HCT116 (cell line): ENCODE measurements at regions not wholly inside any gene's neighbourhood (a gene's known extent, or its start where the extent isn't known, plus 50 kb on each side); places are given as distances from the start of the nearest gene placed in this dataset.

Experiments
- ATAC-seq: fragments of 200-7000 bp; cut with Tn5 transposase; 2 replicates; pipeline ENCODE4 v1.9.1; 2020; ENCODE audit warnings: mild to moderate bottlenecking, moderate library complexity
- BruUV-seq: library from RNA; stranded (reverse); fragments of 400-500 nt; replicated peaks from 2 replicates; lab custom pipeline; 2021; lab: Mats Ljungman, UMichigan
- CTCF ChIA-PET: fragments of 300-600 bp; sonication (Branson Sonifier 250); formaldehyde crosslinking; loops from one replicate; lab custom pipeline; 2021; ENCODE audit warnings: antibody characterized with exemption; lab: Charles Lee
- POLR2A ChIA-PET: fragments of 300-600, 350-600 bp; sonication (Branson Sonifier 250); formaldehyde crosslinking; loops from one replicate; lab custom pipeline; 2021; ENCODE audit warnings: antibody characterized with exemption; lab: Charles Lee
- RAD21 ChIA-PET, 2 experiments: fragments of 300-600 bp; sonication (Branson Sonifier 250); formaldehyde crosslinking; loops; one replicate each; lab custom pipeline; 2023; ENCODE audit warnings: low total read pairs in 2 of 2; ENCODE audit not compliant: uncharacterized antibody in 2 of 2, unreplicated experiment in 2 of 2, low non-redundant PET in 1 of 2; lab: Charles Lee
- DNase-seq: peaks from one replicate; pipeline ENCODE4 v3.0.0-alpha.2; 2010; ENCODE audit warnings: low read depth, low spot score
- H2AFZ ChIP-seq: fragments of 200-600 bp; shearing (Covaris generic), sonication (generic); 2 replicates; pipeline ENCODE4 v1.6.1; 2017; ENCODE audit warnings: low read depth, mixed run types, mixed read lengths, antibody characterized with exemption, low read length; ENCODE audit not compliant: poor library complexity, severe bottlenecking
- H3K27ac ChIP-seq: 2 replicates; pipeline ENCODE4 v1.5.1; 2012; ENCODE audit warnings: low read depth, low read length
- H3K27me3 ChIP-seq: fragments of 200-600 bp; sonication (generic); 2 replicates; pipeline ENCODE4 v1.6.1; 2016; ENCODE audit warnings: mixed run types, low read length, mixed read lengths; ENCODE audit not compliant: insufficient read depth
- H3K36me3 ChIP-seq, 2 experiments: fragments of 200-500 bp in 1 of 2; fragments of 200-600 bp in 1 of 2; sonication (Bioruptor generic) in 1 of 2; sonication (generic) in 1 of 2; 2 replicates each; pipeline versions ENCODE4 v1.5.1 to v1.6.1; 2014 to 2016; ENCODE audit warnings: low read length in 2 of 2, inconsistent platforms in 1 of 2, mixed read lengths in 1 of 2, mixed run types in 1 of 2; ENCODE audit not compliant: insufficient read depth in 2 of 2, control insufficient read depth in 1 of 2
- H3K4me1 ChIP-seq, 2 experiments: fragments of 200-600 bp in 1 of 2; sonication (generic) in 1 of 2; 2 replicates each; pipeline versions ENCODE4 v1.5.1 to v1.6.1; 2012 to 2017; ENCODE audit warnings: low read length in 2 of 2, inconsistent platforms in 1 of 2, mild to moderate bottlenecking in 1 of 2, mixed read lengths in 1 of 2, mixed run types in 1 of 2, moderate library complexity in 1 of 2; ENCODE audit not compliant: insufficient read depth in 2 of 2, control insufficient read depth in 1 of 2
- H3K4me2 ChIP-seq: fragments of 200-600 bp; sonication (generic); 2 replicates; pipeline ENCODE4 v1.6.1; 2017; ENCODE audit warnings: mixed run types, low read length, mixed read lengths
- H3K4me3 ChIP-seq, 2 experiments: fragments of 200-600 bp in 1 of 2; sonication (generic) in 1 of 2; replicated peaks in 1 of 2; 2 replicates each; pipeline ENCODE4 v1.5.1; 2011 to 2016; ENCODE audit warnings: low read length in 2 of 2, control low read depth in 1 of 2, low read depth in 1 of 2, mild to moderate bottlenecking in 1 of 2, mixed read lengths in 1 of 2, mixed run types in 1 of 2
- H3K79me2 ChIP-seq: fragments of 200-600 bp; sonication (generic); 2 replicates; pipeline ENCODE4 v1.6.1; 2017; ENCODE audit warnings: mild to moderate bottlenecking, mixed run types, low read length, moderate library complexity, mixed read lengths; ENCODE audit not compliant: insufficient read depth
- H3K9ac ChIP-seq: fragments of 200-600 bp; sonication (generic); 2 replicates; pipeline ENCODE4 v1.6.1; 2016; ENCODE audit warnings: low read length, mixed read lengths
- H3K9me2 ChIP-seq: fragments of 200-600 bp; sonication (generic), shearing (Covaris generic); 2 replicates; pipeline ENCODE4 v1.6.1; 2017; ENCODE audit warnings: mixed run types, mild to moderate bottlenecking, moderate library complexity; ENCODE audit not compliant: insufficient read depth
- H3K9me3 ChIP-seq, 2 experiments: fragments of 200-500 bp in 1 of 2; fragments of 200-600 bp in 1 of 2; sonication (Bioruptor generic) in 1 of 2; sonication (generic) in 1 of 2; 2 replicates each; pipeline ENCODE4 v1.6.1; 2014 to 2017; ENCODE audit warnings: low read length in 2 of 2, mixed read lengths in 2 of 2, inconsistent platforms in 1 of 2, low read depth in 1 of 2, mild to moderate bottlenecking in 1 of 2, mixed run types in 1 of 2, moderate library complexity in 1 of 2; ENCODE audit not compliant: control insufficient read depth in 1 of 2, insufficient read depth in 1 of 2
- H4K20me1 ChIP-seq: fragments of 200-600 bp; sonication (generic), shearing (Covaris generic); 2 replicates; pipeline ENCODE4 v1.6.1; 2017; ENCODE audit warnings: mixed run types, mild to moderate bottlenecking, moderate library complexity; ENCODE audit not compliant: insufficient read depth
- CBX3 ChIP-seq: IDR thresholded peaks from 2 replicates; pipeline ENCODE4 v1.6.1; 2012; ENCODE audit warnings: low read depth
- CEBPB ChIP-seq: IDR thresholded peaks from 2 replicates; pipeline ENCODE4 v1.6.1; 2012; ENCODE audit warnings: low read depth
- CTCF ChIP-seq, 3 experiments: fragments of 200-600 bp in 1 of 3; sonication (generic) in 1 of 3; IDR thresholded peaks in 2 of 3; conservative IDR thresholded peaks in 1 of 3; 2 replicates each; pipeline ENCODE4 v1.5.1; 2012 to 2017; ENCODE audit warnings: low read depth in 2 of 3, low read length in 2 of 3, antibody characterized with exemption in 1 of 3, borderline replicate concordance in 1 of 3, control low read depth in 1 of 3, mild to moderate bottlenecking in 1 of 3, mixed read lengths in 1 of 3, mixed run types in 1 of 3, moderate library complexity in 1 of 3; ENCODE audit not compliant: insufficient read depth in 1 of 3
- EGR1 ChIP-seq: IDR thresholded peaks from 2 replicates; pipeline ENCODE4 v1.6.1; 2012; ENCODE audit warnings: low read depth
- EZH2phosphoT487 ChIP-seq: fragments of 200-600 bp; IDR thresholded peaks from 2 replicates; pipeline ENCODE4 v1.6.1; 2018; ENCODE audit warnings: antibody characterized with exemption, borderline replicate concordance
- POLR2A ChIP-seq: IDR thresholded peaks from 2 replicates; pipeline ENCODE4 v1.7.0; 2011; ENCODE audit warnings: borderline replicate concordance; ENCODE audit not compliant: insufficient read depth, insufficient read length; ENCODE audit errors: extremely low read depth
- POLR2AphosphoS5 ChIP-seq: IDR thresholded peaks from 2 replicates; pipeline ENCODE4 v1.6.1; 2011; ENCODE audit warnings: mild to moderate bottlenecking, low read depth, low read length, moderate library complexity
- REST ChIP-seq: IDR thresholded peaks from 2 replicates; pipeline ENCODE4 v1.6.1; 2012; ENCODE audit warnings: low read depth
- SIN3A ChIP-seq: IDR thresholded peaks from 2 replicates; pipeline ENCODE4 v1.6.1; 2012; ENCODE audit warnings: low read depth
- SP1 ChIP-seq: IDR thresholded peaks from 2 replicates; pipeline ENCODE4 v1.6.1; 2012; ENCODE audit warnings: low read depth
- YY1 ChIP-seq: IDR thresholded peaks from 2 replicates; pipeline ENCODE4 v1.6.1; 2011; ENCODE audit warnings: low read length, low read depth, moderate library complexity, mild to moderate bottlenecking; ENCODE audit not compliant: insufficient replicate concordance; ENCODE audit errors: extremely low read depth
- ZBTB33 ChIP-seq: IDR thresholded peaks from 2 replicates; pipeline ENCODE4 v1.6.1; 2011; ENCODE audit warnings: mild to moderate bottlenecking, low read length, moderate library complexity; ENCODE audit not compliant: insufficient replicate concordance; ENCODE audit errors: extremely low read depth
- ZFX ChIP-seq: fragments of 450-650 bp; IDR thresholded peaks from 2 replicates; pipeline ENCODE4 v1.6.1; 2017
- ZNF274 ChIP-seq: fragments of 200-500 bp; sonication (Bioruptor generic); IDR thresholded peaks from 2 replicates; pipeline ENCODE4 v1.6.1; 2014; ENCODE audit warnings: mild to moderate bottlenecking, low read depth, low read length, inconsistent platforms
- intact Hi-C: fragments of 100-400 bp; cut with micrococcal nuclease; formaldehyde crosslinking; loops from 2 replicates; pipeline ENCODE4 v1.10.0; 2022

- TF ChIP-seq YY1 = no peak
- TF ChIP-seq SP1 = no peak
- no peak for TF ChIP-seq REST
- no peak for TF ChIP-seq EGR1
- TF ChIP-seq CBX3 = no peak
- TF ChIP-seq, all 23 proteins: peak for 0
- RAD21 ChIA-PET = no interaction called here
Observed at GRCh38 chr6:121607721-121608120, 172.3 kb downstream of the GJA1 start.

GRCh38 chr6:121608270-121608669 is 172.8 kb downstream of the GJA1 start:
- no peaks in the 10 kb centered on the region for H3K9me3 ChIP-seq
- no peaks in the 10 kb centered on the region for H3K9me2 ChIP-seq
- CTCF ChIA-PET = no interaction called here
- H3K4me1 ChIP-seq = no peaks in the 10 kb centered on the region
- no peak for DNase-seq
- no peak overlapping the region for H3K27ac ChIP-seq
- intact Hi-C loops = loop anchor here (10.0 kb wide), 1 partner anchor 143 kb away; no protein-coding TSS in a partner anchor
- ATAC-seq = no peak
- RAD21 ChIA-PET = no interaction called here
- H3K9ac ChIP-seq = no peak overlapping the region
- no peak overlapping the region for H3K4me2 ChIP-seq
- H3K4me3 ChIP-seq = no peak overlapping the region
- H4K20me1 ChIP-seq = no peaks in the 10 kb centered on the region
- H3K36me3 ChIP-seq = no peaks in the 10 kb centered on the region
- BruUV-seq = no TSS peak
- no peaks in the 10 kb centered on the region for H3K27me3 ChIP-seq
- H3K79me2 ChIP-seq = no peaks in the 10 kb centered on the region
- POLR2A ChIA-PET = no interaction called here
- H2AFZ ChIP-seq = no peak overlapping the region
- TF ChIP-seq POLR2AphosphoS5 = no peak
- TF ChIP-seq POLR2A = no peak
- no peak for TF ChIP-seq EZH2phosphoT487
- TF ChIP-seq CBX3 = no peak
- TF ChIP-seq ZNF274 = no peak
- TF ChIP-seq EGR1 = no peak
- TF ChIP-seq ZFX = no peak
- TF ChIP-seq SIN3A = no peak
- no peak for TF ChIP-seq ZBTB33
- no peak for TF ChIP-seq CEBPB
- no peak for TF ChIP-seq CTCF (IDR thresholded peaks at IDR 0.05 in 2 of 3, conservative IDR thresholded peaks at IDR 0.05 in 1 of 3; ENCODE audit: borderline replicate concordance in 1 of 3, insufficient read depth in 1 of 3, low read depth in 2 of 3, low read length in 2 of 3)

More at GRCh38 chr6:121607721-121608120, 172.3 kb downstream of the GJA1 start:
- Histone ChIP-seq H3K9me3 (no peaks in the 10 kb centered on the region), H3K9ac (no peak overlapping the region), H3K79me2 (no peaks in the 10 kb centered on the region), H3K27me3 (no peaks in the 10 kb centered on the region), H2AFZ (no peak overlapping the region), H3K36me3 (no peaks in the 10 kb centered on the region), H3K9me2 (no peaks in the 10 kb centered on the region), H3K4me3 (no peak overlapping the region), H3K27ac (no peak overlapping the region), H4K20me1 (no peaks in the 10 kb centered on the region), H3K4me1 (no peaks in the 10 kb centered on the region), H3K4me2 (no peak overlapping the region)
- DNase-seq = no peak
- BruUV-seq = no TSS peak
- ChIA-PET POLR2A (no interaction called here), CTCF (no interaction called here)
- no peak for ATAC-seq
- intact Hi-C loops = loop anchor here (10.0 kb wide), 1 partner anchor 143 kb away; no protein-coding TSS in a partner anchor
